GM23338 (cell line): ENCODE measurements at regions not wholly inside any gene's neighbourhood (a gene's known extent, or its start where the extent isn't known, plus 50 kb on each side); places are given as distances from the start of the nearest gene placed in this dataset.

Experiments
- ATAC-seq: fragments of 200-7000 bp; cut with Tn5 transposase; 3 replicates; pipeline ENCODE4 v1.9.1; 2020
- DNase-seq: peaks from one replicate; pipeline ENCODE4 v3.0.0-alpha.2; 2015; ENCODE audit warnings: low spot score
- H2AFZ ChIP-seq: fragments of 200-600 bp; sonication (generic); 2 replicates; pipeline ENCODE4 v1.8.0; 2016; ENCODE audit warnings: antibody characterized with exemption, mild to moderate bottlenecking, moderate library complexity
- H3F3A ChIP-seq: fragments of 200-600 bp; sonication (generic); replicated peaks from 2 replicates; pipeline ENCODE4 v1.8.0; 2017; ENCODE audit warnings: antibody characterized with exemption, mixed run types, low read depth
- H3K27ac ChIP-seq: fragments of 200-600 bp; sonication (generic); 2 replicates; pipeline ENCODE4 v1.6.1; 2016; ENCODE audit warnings: low read depth
- H3K27me3 ChIP-seq: fragments of 200-600 bp; sonication (generic); 2 replicates; pipeline ENCODE4 v1.8.0; 2016; ENCODE audit warnings: mild to moderate bottlenecking, mixed run types, moderate library complexity; ENCODE audit not compliant: insufficient read depth
- H3K36me3 ChIP-seq: fragments of 200-600 bp; sonication (generic); 2 replicates; pipeline ENCODE4 v1.8.0; 2016; ENCODE audit warnings: mild to moderate bottlenecking; ENCODE audit not compliant: insufficient read depth
- H3K4me1 ChIP-seq: fragments of 200-600 bp; sonication (generic); 2 replicates; pipeline ENCODE4 v1.8.0; 2016; ENCODE audit warnings: mild to moderate bottlenecking, moderate library complexity; ENCODE audit not compliant: insufficient read depth
- H3K4me2 ChIP-seq: fragments of 200-600 bp; sonication (generic); 2 replicates; pipeline ENCODE4 v1.7.1; 2017; ENCODE audit warnings: mixed run types
- H3K4me3 ChIP-seq: fragments of 200-600 bp; sonication (generic); 2 replicates; pipeline ENCODE4 v1.6.1; 2016; ENCODE audit warnings: mixed run types
- H3K79me2 ChIP-seq: fragments of 200-600 bp; sonication (generic); replicated peaks from 2 replicates; pipeline ENCODE4 v1.8.0; 2017; ENCODE audit warnings: mild to moderate bottlenecking; ENCODE audit not compliant: insufficient read depth
- H3K9me2 ChIP-seq: fragments of 200-600 bp; sonication (generic); 2 replicates; pipeline ENCODE4 v1.8.0; 2017; ENCODE audit not compliant: insufficient read depth
- H4K20me1 ChIP-seq: fragments of 200-600 bp; sonication (generic); replicated peaks from 2 replicates; pipeline ENCODE4 v1.8.0; 2017; ENCODE audit warnings: mild to moderate bottlenecking; ENCODE audit not compliant: insufficient read depth
- H3K27ac Mint-ChIP-seq: 2 replicates; pipeline ENCODE4 v1.8.0; 2020; ENCODE audit warnings: inconsistent platforms, mild to moderate bottlenecking, moderate library complexity, mixed read lengths
- H3K27me3 Mint-ChIP-seq: 3 replicates; pipeline ENCODE4 v1.8.0; 2022; ENCODE audit warnings: low read depth, mild to moderate bottlenecking, moderate library complexity, mixed read lengths, inconsistent platforms; ENCODE audit not compliant: insufficient read depth, poor library complexity
- H3K36me3 Mint-ChIP-seq: 3 replicates; pipeline ENCODE4 v1.8.0; 2021; ENCODE audit warnings: low read depth, mild to moderate bottlenecking, inconsistent platforms, moderate library complexity, mixed read lengths
- H3K4me1 Mint-ChIP-seq: 3 replicates; pipeline ENCODE4 v1.8.0; 2020; ENCODE audit warnings: mild to moderate bottlenecking, inconsistent platforms, mixed read lengths
- H3K4me3 Mint-ChIP-seq: 3 replicates; pipeline ENCODE4 v1.8.0; 2021; ENCODE audit warnings: moderate library complexity, mild to moderate bottlenecking, inconsistent platforms, mixed read lengths
- H3K9me3 Mint-ChIP-seq: 3 replicates; pipeline ENCODE4 v1.8.0; 2020; ENCODE audit warnings: moderate library complexity, mild to moderate bottlenecking, inconsistent platforms, mixed read lengths
- CREB1 ChIP-seq: fragments of 250-450 bp; sonication (Bioruptor Pico); IDR thresholded peaks from 2 replicates; pipeline ENCODE4 v1.5.0; 2020; ENCODE audit warnings: low read depth, mild to moderate bottlenecking, moderate library complexity
- EZH2phosphoT487 ChIP-seq: fragments of 200-600 bp; sonication (generic); IDR thresholded peaks from one replicate; pipeline ENCODE4 v1.8.1; 2018; ENCODE audit warnings: antibody characterized with exemption; ENCODE audit not compliant: unreplicated experiment
- POLR2AphosphoS5 ChIP-seq: IDR thresholded peaks from 2 replicates; pipeline ENCODE4 v1.6.1; 2016; ENCODE audit warnings: antibody characterized with exemption, low read depth
- STAT1 ChIP-seq: IDR thresholded peaks from one replicate; pipeline ENCODE4 v1.6.1; 2016; ENCODE audit warnings: antibody characterized with exemption; ENCODE audit not compliant: unreplicated experiment
- ZNF114 ChIP-seq: fragments of 250-450 bp; sonication (Bioruptor Pico); IDR thresholded peaks from 2 replicates; pipeline ENCODE4 v1.5.0; 2020; ENCODE audit warnings: mild to moderate bottlenecking, moderate library complexity
- ZNF331 ChIP-seq: fragments of 250-450 bp; sonication (Bioruptor Pico); IDR thresholded peaks from 2 replicates; pipeline ENCODE4 v1.5.0; 2020; ENCODE audit warnings: low read depth, mild to moderate bottlenecking, moderate library complexity
- TF ChIP-seq, protein P1 (sequence below): IDR thresholded peaks from one replicate; pipeline ENCODE4 v1.6.1; 2018; ENCODE audit warnings: antibody characterized with exemption; ENCODE audit not compliant: unreplicated experiment
- TF ChIP-seq, protein P2 (sequence below): fragments of 250-450 bp; sonication (Bioruptor Pico); IDR thresholded peaks from 2 replicates; pipeline ENCODE4 v1.5.0; 2020; ENCODE audit warnings: mild to moderate bottlenecking, moderate library complexity
- TF ChIP-seq, protein P3 (sequence below): IDR thresholded peaks from 2 replicates; pipeline ENCODE4 v1.6.1; 2016; ENCODE audit warnings: antibody characterized with exemption
- TF ChIP-seq, protein P4 (sequence below), 2 experiments: fragments of 200-600 bp in 1 of 2; sonication (generic) in 1 of 2; conservative IDR thresholded peaks; 2 replicates each; pipeline versions ENCODE4 v1.5.1 to v1.6.1; 2016 to 2017; ENCODE audit warnings: antibody characterized with exemption in 2 of 2, low read depth in 2 of 2, mild to moderate bottlenecking in 2 of 2, moderate library complexity in 1 of 2

DNA sequence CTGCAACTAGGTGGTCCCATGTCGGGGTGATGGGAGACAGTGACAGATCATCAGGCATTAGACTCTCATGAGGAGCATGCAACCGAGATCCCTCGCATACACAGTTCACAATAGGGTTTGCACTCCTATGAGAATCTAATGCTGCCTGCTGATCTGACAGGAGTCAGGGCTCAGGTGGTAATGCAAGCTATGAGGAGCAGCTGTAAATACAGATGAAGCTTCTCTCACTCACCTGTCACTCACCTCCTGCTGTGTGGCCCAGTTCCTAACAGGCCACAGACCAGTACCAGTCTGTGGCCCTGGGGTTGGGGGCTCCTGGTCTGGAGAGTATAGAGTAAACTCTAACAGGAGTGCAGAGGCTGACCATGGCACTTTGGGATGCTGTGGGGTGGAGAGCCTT is 209.2 kb downstream of the DLEU7 start:
- Histone ChIP-seq H3K9me2 (no peaks in the 10 kb centered on the region), H3K4me2 (no peak overlapping the region), H4K20me1 (no peaks in the 10 kb centered on the region), H2AFZ (no peak overlapping the region), H3K4me1 (peaks cover 7% of the 10 kb centered on the region; the same call in 1 of the 2 replicates), H3K27me3 (no peaks in the 10 kb centered on the region), H3K27ac (no peak overlapping the region), H3K79me2 (no peaks in the 10 kb centered on the region), H3F3A (no peaks in the 10 kb centered on the region), H3K36me3 (no peaks in the 10 kb centered on the region), H3K4me3 (no peak overlapping the region)
- Mint-ChIP-seq H3K9me3 (no peaks in the 10 kb centered on the region), H3K4me1 (peaks cover 11% of the 10 kb centered on the region), H3K36me3 (no peaks in the 10 kb centered on the region), H3K27ac (no peak overlapping the region), H3K4me3 (no peak overlapping the region), H3K27me3 (no peaks in the 10 kb centered on the region)
- DNase-seq (no peak), ATAC-seq (no peak)
- TF ChIP-seq, protein P1, sequence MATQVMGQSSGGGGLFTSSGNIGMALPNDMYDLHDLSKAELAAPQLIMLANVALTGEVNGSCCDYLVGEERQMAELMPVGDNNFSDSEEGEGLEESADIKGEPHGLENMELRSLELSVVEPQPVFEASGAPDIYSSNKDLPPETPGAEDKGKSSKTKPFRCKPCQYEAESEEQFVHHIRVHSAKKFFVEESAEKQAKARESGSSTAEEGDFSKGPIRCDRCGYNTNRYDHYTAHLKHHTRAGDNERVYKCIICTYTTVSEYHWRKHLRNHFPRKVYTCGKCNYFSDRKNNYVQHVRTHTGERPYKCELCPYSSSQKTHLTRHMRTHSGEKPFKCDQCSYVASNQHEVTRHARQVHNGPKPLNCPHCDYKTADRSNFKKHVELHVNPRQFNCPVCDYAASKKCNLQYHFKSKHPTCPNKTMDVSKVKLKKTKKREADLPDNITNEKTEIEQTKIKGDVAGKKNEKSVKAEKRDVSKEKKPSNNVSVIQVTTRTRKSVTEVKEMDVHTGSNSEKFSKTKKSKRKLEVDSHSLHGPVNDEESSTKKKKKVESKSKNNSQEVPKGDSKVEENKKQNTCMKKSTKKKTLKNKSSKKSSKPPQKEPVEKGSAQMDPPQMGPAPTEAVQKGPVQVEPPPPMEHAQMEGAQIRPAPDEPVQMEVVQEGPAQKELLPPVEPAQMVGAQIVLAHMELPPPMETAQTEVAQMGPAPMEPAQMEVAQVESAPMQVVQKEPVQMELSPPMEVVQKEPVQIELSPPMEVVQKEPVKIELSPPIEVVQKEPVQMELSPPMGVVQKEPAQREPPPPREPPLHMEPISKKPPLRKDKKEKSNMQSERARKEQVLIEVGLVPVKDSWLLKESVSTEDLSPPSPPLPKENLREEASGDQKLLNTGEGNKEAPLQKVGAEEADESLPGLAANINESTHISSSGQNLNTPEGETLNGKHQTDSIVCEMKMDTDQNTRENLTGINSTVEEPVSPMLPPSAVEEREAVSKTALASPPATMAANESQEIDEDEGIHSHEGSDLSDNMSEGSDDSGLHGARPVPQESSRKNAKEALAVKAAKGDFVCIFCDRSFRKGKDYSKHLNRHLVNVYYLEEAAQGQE, result no peak
- TF ChIP-seq, protein P2, sequence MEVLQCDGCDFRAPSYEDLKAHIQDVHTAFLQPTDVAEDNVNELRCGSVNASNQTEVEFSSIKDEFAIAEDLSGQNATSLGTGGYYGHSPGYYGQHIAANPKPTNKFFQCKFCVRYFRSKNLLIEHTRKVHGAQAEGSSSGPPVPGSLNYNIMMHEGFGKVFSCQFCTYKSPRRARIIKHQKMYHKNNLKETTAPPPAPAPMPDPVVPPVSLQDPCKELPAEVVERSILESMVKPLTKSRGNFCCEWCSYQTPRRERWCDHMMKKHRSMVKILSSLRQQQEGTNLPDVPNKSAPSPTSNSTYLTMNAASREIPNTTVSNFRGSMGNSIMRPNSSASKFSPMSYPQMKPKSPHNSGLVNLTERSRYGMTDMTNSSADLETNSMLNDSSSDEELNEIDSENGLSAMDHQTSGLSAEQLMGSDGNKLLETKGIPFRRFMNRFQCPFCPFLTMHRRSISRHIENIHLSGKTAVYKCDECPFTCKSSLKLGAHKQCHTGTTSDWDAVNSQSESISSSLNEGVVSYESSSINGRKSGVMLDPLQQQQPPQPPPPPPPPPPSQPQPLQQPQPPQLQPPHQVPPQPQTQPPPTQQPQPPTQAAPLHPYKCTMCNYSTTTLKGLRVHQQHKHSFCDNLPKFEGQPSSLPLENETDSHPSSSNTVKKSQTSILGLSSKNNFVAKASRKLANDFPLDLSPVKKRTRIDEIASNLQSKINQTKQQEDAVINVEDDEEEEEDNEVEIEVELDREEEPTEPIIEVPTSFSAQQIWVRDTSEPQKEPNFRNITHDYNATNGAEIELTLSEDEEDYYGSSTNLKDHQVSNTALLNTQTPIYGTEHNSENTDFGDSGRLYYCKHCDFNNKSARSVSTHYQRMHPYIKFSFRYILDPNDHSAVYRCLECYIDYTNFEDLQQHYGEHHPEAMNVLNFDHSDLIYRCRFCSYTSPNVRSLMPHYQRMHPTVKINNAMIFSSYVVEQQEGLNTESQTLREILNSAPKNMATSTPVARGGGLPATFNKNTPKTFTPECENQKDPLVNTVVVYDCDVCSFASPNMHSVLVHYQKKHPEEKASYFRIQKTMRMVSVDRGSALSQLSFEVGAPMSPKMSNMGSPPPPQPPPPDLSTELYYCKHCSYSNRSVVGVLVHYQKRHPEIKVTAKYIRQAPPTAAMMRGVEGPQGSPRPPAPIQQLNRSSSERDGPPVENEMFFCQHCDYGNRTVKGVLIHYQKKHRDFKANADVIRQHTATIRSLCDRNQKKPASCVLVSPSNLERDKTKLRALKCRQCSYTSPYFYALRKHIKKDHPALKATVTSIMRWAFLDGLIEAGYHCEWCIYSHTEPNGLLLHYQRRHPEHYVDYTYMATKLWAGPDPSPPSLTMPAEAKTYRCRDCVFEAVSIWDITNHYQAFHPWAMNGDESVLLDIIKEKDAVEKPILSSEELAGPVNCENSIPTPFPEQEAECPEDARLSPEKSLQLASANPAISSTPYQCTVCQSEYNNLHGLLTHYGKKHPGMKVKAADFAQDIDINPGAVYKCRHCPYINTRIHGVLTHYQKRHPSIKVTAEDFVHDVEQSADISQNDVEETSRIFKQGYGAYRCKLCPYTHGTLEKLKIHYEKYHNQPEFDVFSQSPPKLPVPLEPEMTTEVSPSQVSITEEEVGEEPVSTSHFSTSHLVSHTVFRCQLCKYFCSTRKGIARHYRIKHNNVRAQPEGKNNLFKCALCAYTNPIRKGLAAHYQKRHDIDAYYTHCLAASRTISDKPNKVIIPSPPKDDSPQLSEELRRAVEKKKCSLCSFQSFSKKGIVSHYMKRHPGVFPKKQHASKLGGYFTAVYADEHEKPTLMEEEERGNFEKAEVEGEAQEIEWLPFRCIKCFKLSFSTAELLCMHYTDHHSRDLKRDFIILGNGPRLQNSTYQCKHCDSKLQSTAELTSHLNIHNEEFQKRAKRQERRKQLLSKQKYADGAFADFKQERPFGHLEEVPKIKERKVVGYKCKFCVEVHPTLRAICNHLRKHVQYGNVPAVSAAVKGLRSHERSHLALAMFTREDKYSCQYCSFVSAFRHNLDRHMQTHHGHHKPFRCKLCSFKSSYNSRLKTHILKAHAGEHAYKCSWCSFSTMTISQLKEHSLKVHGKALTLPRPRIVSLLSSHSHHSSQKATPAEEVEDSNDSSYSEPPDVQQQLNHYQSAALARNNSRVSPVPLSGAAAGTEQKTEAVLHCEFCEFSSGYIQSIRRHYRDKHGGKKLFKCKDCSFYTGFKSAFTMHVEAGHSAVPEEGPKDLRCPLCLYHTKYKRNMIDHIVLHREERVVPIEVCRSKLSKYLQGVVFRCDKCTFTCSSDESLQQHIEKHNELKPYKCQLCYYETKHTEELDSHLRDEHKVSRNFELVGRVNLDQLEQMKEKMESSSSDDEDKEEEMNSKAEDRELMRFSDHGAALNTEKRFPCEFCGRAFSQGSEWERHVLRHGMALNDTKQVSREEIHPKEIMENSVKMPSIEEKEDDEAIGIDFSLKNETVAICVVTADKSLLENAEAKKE (CRISPR knock-in tag), result no peak
- TF ChIP-seq, protein P3, sequence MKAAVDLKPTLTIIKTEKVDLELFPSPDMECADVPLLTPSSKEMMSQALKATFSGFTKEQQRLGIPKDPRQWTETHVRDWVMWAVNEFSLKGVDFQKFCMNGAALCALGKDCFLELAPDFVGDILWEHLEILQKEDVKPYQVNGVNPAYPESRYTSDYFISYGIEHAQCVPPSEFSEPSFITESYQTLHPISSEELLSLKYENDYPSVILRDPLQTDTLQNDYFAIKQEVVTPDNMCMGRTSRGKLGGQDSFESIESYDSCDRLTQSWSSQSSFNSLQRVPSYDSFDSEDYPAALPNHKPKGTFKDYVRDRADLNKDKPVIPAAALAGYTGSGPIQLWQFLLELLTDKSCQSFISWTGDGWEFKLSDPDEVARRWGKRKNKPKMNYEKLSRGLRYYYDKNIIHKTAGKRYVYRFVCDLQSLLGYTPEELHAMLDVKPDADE, result no peak
- TF ChIP-seq ZNF331 (CRISPR knock-in tag), result no peak
- TF ChIP-seq EZH2phosphoT487, result no peak
- TF ChIP-seq, protein P4, sequence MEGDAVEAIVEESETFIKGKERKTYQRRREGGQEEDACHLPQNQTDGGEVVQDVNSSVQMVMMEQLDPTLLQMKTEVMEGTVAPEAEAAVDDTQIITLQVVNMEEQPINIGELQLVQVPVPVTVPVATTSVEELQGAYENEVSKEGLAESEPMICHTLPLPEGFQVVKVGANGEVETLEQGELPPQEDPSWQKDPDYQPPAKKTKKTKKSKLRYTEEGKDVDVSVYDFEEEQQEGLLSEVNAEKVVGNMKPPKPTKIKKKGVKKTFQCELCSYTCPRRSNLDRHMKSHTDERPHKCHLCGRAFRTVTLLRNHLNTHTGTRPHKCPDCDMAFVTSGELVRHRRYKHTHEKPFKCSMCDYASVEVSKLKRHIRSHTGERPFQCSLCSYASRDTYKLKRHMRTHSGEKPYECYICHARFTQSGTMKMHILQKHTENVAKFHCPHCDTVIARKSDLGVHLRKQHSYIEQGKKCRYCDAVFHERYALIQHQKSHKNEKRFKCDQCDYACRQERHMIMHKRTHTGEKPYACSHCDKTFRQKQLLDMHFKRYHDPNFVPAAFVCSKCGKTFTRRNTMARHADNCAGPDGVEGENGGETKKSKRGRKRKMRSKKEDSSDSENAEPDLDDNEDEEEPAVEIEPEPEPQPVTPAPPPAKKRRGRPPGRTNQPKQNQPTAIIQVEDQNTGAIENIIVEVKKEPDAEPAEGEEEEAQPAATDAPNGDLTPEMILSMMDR (conservative IDR thresholded peaks at IDR 0.05; ENCODE audit: low read depth in 2 of 2), result no peak
- no peak for TF ChIP-seq ZNF114 (CRISPR knock-in tag)
- no peak for TF ChIP-seq POLR2AphosphoS5
- no peak for TF ChIP-seq CREB1 (CRISPR knock-in tag)
- no peak for TF ChIP-seq STAT1
